ENCODE measurements at regions not wholly inside any gene's neighbourhood (a gene's known extent, or its start where the extent isn't known, plus 50 kb on each side); places are given as distances from the start of the nearest gene placed in this dataset.
"Not testable (repeated sequence)": the region's sequence is repeated elsewhere in the genome, so short reads cannot be mapped to it uniquely, and the experiment has no call there.

DNA sequence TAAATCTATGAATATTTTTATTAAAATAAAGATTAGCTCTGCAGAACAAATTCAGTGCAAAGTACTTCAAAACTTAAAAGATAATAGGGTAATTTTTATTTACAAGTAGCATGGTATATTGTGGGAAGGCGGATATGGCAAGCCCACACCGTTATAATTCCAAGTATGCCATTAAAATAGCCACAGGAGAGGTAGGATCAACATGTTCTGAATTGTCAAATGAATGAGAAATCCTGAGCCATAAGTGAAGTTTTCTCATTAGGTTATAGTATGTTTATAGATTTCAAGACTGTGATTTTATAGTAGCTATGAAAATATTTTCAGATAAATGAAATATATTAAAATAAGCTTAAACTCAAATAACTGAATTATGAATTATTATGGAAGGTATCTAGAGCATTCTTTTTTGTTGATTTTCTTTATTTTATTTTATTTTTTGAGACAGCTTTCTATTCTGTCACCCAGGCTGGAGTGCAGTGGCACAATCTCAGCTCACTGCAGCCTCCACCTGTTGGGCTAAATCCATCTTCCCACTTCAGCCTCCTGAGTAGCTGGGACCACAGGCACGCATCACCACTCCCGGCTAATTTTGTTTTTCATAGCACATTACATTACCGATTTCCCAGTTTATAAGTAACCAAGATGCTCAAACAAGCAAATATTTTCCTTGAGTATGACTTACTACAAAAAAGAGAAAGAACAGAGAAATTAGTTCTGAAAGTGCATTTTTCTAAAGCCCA, 956.6 kb downstream of the GATA3 start:
- no peak for DNase-seq (ENCODE audit: low read depth in 2 of 2, low spot score in 1 of 2)

DNA sequence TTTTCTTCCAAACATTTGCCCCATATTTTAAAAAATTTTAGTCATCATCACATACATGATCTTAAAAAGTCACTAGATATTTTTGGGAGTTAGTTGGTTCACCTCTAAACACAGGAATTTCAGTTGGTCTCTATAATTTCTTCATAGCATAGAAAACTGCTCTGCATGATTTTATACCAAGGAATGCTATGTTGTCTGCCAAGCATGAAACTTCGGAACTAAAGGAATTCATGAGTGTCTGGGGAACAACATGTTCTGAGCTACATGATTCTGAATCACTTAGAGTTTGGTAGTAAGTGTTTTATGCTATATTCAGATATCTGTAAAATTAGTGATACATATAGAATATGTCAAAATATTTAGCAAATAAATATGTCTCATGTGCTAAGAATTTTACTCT, 957.8 kb downstream of the GATA3 start:
- DNase-seq (ENCODE audit: low read depth in 2 of 2, low spot score in 1 of 2) = no peak

DNA sequence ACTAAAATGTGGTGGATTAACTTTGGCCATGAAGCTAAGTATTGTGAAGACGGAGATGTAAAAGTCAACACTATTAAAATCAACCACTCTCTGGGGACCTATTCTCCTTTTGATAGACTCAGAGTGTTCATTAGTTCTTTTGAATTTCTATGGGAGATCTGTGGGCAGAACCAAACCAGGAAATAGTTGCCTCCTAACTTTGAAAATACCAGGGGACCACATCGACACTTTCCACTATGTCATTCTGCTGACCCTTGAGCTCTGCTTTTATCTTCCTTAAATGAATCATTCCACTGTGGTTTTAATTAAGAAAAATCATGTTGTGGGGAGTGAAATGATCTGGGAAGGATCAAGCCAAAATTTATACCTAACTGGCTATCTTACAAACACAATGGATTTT, 960.5 kb downstream of the GATA3 start:
- DNase-seq (ENCODE audit: low read depth in 2 of 2, low spot score in 1 of 2) = no peak

DNA sequence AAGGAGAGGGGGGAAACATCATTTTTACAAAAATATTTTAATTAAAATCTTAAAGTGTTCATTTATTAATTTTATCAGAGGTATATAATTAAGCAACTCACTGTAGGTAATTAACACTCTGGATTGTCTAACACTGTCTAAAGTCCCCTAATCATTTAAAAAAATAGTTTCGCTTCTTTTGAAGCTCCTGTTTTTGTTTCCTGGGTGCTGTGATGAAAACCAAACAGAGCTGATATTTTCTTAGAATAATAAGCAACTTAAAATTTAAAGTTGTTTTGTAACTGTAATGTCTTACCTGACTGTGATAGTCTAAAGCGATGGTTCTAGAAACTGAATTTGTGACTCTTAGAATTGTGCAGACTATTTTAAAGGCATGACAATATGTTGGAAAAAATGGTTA, 961.0 kb downstream of the GATA3 start:
- no peak for DNase-seq (ENCODE audit: low read depth in 2 of 2, low spot score in 1 of 2)

DNA sequence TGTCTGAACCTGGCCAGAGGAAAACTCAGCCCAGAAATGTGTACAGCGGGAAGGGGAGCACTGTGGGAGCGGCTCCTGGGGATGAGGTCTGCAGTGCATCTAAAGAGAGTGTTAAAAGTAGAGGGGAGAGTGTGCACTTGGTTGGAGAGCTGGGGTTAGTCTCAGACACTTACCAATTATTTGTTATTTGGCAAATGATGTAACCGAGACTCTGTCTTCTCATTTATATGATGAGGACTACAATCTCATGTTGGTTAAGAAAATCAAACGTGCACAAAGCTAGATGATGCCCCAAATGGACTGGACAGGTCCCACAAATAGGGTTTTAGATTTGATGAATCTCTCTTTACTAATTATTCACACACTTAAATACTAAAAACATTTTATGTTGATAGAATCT, 962.4 kb downstream of the GATA3 start:
- no peak for DNase-seq (ENCODE audit: low read depth in 2 of 2, low spot score in 1 of 2)

DNA sequence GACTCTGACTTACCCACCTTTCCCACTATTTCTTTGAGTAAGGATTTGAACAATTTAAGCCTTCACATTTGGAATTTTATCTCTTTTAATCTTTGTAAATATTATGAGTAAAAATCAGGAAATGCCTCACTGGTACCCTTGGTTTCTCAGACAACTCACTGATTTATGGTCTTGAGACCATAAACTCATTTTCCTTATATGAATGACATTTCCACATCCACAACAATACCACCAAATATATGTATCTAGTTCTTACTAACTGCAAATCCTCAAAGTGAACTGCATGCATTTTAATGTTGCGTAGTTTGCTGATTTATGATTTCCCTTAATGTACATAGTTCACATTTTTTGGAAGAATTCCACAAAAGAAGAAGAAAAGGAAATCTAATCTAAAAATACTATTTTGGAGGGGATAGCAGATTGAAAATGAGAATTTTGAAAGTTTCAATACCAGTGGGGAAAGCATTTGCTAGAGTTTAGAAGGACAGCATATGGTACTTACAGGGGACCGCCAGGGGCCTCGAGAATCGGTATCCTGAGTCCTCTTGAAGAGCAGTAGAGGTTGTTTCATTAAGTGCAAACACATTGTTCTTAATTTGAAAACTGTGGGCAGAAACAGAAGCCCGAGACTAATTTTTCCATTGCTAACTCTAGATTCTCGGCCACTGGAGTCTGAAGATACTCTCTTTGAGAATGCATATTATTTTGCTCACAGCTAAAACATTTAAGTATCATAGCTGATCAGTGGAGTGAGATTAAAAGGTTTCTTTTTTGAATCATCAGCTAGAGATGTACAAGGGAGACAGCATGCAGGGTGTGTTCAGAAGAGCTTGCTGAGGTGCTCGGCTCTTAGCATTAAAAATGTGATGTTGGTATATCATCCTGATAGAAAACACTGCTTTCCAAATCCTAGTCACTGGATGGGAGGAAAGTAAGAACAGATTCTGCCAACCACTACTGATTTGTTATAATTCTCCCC, 964.0 kb downstream of the GATA3 start:
- no peak for DNase-seq (ENCODE audit: low read depth in 2 of 2, low spot score in 1 of 2)

DNA sequence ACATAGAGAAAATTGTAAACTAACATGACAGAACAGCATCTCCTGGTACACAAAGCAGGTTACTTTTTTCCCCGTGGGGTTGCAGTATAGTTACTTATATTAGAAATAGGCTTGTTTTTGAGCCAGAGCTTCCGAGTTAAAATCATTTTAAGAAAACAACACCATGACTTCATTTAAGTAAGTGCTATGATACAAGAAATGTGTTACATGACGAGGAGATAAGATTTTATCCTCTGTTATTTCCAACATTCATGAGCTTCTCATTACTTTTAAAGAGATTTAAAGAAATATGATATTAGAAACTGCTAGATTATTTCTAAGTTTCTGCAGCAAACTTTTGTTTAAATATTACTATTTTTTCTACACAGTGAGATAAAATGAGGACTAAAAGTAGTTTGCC, 968.7 kb downstream of the GATA3 start:
- no peak for DNase-seq (ENCODE audit: low read depth in 2 of 2, low spot score in 1 of 2)

DNA sequence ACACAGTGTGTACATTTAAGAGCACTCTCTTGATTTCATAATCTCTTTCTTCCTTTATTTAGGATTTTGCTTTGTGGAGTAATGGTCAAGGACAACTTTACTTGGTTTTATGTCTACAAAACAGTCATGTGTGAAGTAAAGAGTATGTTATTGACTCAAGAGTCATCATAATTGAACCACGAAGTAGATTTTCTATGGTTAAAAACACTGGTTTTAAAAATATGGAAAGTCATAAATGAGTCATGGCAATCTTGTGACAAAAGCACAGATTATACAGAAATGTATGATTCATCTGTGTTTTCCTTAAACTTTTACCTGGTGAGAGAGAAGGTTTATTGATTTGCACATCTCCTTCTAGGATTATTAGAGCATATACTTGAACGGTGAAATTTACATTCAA, 969.7 kb downstream of the GATA3 start:
- no peak for DNase-seq (ENCODE audit: low read depth in 2 of 2, low spot score in 1 of 2)

DNA sequence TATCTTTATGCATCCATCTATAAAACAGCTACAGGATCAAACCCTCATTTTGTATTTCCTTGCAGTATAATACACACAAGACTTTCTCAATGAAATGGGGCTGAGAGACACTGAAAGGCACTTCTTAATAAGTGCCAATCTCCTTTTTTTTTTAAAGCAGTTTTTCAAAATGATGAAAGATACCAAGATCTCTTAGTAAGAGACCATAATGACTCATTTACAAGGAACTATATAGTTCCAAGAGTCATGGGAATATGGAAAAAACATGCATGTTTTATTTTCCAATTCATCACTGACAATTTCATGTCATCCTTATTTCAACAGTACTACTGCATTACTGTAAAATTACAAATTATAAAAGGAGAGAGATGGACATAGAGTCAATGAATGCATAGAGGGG, 973.7 kb downstream of the GATA3 start:
- DNase-seq (ENCODE audit: low read depth in 2 of 2, low spot score in 1 of 2) = no peak

DNA sequence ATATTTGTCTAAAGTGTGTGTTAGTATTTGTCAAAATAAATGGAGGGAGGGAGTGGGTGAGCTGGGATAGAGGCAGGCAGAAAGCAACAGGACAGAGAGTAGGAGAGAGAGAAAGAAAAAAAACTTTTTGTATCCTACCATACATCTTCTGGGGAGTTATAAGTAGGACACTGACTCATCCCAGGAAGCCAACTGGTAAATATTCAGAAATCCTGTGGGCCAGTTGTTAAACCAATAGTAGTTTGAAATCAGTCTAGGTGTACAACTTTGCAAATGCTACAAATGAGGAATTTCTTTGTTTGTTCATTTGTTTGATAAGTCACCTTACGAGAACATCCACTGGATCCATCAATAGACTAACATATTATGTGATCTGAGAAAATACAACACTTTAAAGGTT, 980.9 kb downstream of the GATA3 start:
- no peak for DNase-seq (ENCODE audit: low read depth in 2 of 2, low spot score in 1 of 2)

DNA sequence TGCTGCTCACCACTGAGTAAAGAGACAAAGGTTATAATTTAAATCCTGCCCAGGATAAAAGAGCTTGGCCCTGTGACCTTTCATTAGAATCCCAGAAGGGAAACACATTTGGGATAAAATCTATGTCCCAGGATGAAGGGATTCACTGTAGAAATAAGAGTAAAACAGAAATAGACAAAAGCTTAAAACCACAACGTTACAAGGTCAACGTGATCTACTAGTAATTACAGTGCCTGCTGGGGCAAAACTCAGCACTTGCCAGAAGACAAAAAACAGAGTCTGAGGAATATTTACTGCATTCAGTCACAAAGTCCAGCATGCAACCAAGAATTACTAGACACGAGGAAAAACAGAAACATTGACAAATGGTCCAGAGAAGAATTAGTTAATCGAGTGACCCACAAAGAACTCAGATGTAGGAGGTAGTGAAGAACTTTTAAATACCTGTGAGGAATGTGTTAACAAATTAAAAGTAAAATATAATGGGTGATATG, 982.3 kb downstream of the GATA3 start:
- no peak for DNase-seq (ENCODE audit: low read depth in 2 of 2, low spot score in 1 of 2)

DNA sequence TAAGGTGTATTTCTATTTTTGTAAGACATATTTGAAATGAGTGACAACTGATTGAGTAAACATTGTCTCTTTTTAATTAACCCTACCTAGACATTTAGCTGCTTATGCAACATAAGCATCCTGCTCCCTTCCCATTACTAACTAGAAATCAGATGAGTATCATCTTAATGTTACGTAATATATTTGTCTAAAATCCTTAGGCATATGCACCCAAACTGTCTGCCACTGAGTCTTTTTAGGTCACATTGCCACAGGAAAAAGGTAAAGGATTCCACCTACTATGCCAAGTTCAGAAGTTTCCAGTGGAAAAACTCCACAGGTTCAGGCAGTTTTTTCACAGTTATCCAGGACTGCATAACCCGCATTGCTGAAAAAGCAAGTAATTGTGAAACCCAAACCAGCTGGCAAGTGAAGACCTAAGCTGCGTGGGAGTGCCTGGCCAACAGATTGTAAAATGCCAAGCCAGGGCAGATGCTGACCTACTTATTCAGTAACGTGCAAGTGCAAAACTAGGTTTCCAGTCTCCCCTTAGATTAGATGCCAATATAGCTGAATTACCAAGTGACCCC, 983.7 kb downstream of the GATA3 start:
- DNase-seq (ENCODE audit: low read depth in 2 of 2, low spot score in 1 of 2) = no peak

DNA sequence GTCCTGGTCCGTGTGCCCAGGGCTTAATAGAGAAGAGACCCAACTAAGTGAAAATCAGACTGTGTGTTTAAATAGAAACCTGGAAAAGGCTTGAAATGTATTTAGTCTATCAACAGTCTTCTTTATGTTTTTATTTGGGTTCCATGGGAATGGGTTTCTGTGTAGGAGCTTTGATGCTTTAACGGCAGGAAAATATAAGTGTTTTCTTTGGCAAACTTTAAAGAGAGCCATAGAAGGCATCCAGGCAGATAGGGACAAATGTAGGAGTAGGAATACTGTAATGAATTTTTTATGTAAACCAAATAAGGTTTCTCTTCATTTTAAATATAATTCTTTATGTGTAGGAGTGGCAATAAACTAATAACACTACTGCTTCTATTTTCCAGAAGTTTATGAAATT, 989.0 kb downstream of the GATA3 start:
- no peak for DNase-seq (ENCODE audit: low read depth in 2 of 2, low spot score in 1 of 2)

DNA sequence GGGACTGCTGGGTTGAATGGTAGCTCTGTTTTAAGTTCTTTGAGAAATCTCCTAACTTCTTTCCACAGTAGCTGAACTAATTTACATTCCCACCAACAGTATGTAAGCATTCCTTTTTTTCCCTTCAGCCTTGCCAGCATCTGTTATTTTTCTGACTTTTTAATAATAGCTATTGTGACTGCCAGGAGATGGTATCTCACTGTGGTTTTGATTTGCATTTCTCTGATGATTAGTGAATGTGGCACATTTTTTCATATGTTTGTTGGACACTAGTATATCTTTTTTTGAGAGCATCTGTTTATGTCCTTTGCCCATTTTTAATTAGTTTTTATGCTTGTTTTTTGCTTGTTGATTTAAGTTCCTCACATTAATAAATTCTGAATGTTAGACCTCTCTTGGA, 990.8 kb downstream of the GATA3 start:
- DNase-seq (ENCODE audit: low read depth in 2 of 2, low spot score in 1 of 2) = no peak

DNA sequence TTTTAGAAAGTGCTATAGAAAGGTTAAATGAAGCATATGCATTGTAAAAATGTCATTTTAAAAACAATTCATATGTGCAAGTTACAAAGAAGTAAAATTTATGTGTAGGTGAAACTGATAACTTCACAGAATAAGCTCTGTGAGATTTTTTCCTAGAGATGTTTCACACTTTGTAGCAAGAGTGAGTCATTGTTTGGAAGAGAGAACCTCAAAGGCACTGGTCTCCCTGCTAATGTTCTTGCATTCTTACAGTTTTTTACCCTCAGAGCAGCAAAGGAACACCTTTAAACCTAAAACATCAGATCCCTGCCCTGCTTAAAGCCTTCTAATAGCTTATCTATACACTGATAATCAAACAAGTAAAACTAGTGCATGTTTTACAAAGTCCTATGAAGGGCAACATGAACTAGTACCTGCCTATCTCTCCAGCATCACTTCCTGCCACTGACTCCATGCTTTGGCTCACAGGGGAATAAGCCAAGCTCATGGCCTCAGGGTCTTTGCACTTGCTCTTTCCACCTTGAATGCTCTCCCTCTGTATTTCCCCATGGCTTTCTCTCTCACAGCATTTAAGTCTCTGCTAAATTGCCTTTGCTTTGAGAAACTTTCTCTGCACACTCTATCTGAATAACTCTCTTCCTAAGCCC, 997.0 kb downstream of the GATA3 start:
- no peak for DNase-seq (ENCODE audit: low read depth in 2 of 2, low spot score in 1 of 2)

DNA sequence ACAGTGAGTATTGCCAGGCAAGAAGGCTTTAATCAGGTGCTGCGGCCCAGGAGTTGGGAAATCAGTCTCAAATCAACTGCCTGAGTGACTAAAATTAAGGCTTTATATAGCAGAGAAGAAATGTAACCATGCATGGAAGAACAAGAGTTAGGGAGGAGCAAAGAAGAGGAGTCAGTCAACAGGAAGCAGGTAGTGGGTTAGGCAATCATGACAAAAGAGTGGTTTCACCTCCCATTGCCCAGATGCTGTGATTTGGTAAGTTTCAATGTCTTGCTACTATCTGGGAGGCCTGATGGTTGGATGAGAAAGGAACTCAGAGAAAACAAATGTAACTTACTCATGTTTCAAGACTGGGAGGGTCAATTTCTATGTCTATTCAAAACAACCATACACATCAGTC, 998.3 kb downstream of the GATA3 start:
- no peak for DNase-seq (ENCODE audit: low read depth in 2 of 2, low spot score in 1 of 2)

DNA sequence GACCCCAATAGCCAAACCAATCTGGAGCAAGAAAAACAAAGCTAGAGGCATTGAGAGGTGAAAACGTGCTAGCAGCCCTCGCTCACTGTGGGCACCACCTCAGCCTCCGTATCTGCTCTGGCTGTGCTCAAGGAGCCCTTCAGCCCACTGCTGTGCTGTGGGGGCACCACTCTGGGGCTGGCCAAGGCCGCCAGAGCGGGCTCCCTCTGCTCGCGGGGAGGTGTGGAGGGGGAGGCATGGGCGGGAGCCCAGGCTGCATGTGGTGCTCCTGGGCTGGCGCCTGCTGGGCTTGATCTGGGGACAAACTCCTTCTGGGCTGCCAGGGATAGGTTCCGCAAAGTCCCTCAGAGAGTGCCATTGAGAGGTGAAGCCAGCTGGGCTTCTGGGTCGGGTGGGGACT, 1002.0 kb downstream of the GATA3 start:
- DNase-seq (ENCODE audit: low read depth in 2 of 2, low spot score in 1 of 2) = no peak

DNA sequence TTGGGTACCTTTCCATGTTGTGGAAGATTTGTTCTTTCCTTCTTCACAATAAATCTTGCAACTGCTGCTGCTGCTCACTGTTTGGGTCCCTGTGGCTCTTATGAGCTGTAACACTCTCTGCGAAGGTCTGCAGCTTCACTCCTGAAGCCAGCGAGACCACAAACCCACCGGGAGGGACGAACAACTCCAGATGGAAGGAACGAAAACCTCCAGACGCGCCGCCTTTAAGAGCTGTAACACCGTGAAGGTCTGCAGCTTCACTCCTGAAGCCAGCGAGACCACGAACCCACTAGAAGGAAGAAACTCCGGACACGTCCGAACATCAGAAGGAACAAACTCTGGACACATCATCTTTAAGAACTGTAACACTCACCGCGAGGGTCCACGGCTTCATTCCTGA, 1002.8 kb downstream of the GATA3 start:
- DNase-seq (ENCODE audit: low read depth in 2 of 2, low spot score in 1 of 2) = not testable (repeated sequence)

DNA sequence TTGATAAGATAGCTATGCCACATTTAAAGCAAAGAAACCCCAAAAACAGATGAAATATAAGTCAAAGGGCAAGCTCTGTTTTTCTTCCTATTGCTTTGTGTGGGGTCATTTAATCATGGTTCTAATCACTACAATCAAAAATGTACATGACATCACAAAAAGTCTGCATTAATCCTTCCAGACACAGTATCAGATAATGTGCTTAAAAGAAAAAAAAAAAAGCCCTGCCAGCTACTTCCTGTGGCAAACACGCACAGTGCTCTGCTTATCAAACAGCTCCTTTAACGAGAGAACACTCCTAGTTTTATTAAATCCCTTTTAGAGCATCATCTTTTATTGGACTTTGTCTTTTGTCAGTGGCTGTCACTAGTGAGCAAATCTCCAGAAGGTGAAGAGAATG, 1005.8 kb downstream of the GATA3 start:
- DNase-seq (ENCODE audit: low read depth in 2 of 2, low spot score in 1 of 2) = no peak

DNA sequence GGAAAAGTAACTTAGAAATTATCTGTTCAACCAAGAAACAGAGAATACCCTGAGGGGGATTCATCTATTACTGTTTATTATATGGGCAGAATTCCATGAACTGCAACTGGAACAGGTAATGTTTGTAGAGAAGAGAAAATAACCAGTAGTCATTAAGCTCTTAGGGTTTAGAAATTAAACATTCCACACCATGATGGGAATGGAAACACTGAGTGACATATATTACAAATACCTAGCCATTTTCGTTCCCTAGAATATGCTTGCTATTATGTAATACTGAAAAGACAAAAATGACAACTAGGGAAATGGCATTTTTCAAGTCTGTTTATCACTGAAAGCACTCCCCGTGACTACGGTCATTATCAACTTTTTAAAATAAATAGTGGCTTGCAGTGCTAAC, 1007.4 kb downstream of the GATA3 start:
- DNase-seq (ENCODE audit: low read depth in 2 of 2, low spot score in 1 of 2) = no peak

DNA sequence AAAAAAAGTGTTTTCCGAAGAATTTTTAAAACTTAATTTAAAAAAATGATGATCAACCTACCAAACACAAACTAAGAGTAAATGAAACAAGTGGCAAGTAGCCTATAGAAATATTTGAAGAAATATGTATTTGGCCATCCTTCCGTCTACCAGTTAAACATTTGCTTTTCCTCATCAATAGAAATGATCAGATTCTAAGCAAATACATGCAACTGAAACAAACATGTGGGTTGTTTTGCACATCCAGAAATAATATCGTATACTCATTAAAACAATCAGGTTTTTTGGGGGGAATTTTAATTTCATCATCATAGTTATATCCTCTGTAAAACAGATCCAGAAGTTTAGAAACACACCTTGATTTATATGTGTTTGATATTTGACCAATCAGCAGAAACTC, 1011.7 kb downstream of the GATA3 start:
- DNase-seq (ENCODE audit: low read depth in 2 of 2, low spot score in 1 of 2) = no peak
